CD4-positive, alpha-beta T cell (primary cell): ENCODE measurements at regions not wholly inside any gene's neighbourhood (a gene's known extent, or its start where the extent isn't known, plus 50 kb on each side); places are given as distances from the start of the nearest gene placed in this dataset.

Source experiments
- ATAC-seq: fragments of 200-7000 bp; cut with Tn5 transposase; one replicate; pipeline ENCODE4 v1.10.0; 2022; ENCODE audit warnings: mild to moderate bottlenecking; ENCODE audit not compliant: poor library complexity
- CTCF ChIA-PET: fragments of 350-600 bp; sonication (Branson Sonifier 250); formaldehyde crosslinking; loops from one replicate; lab custom pipeline; 2021; ENCODE audit warnings: antibody characterized with exemption, inconsistent platforms; lab: Charles Lee
- POLR2A ChIA-PET: fragments of 350-600 bp; sonication (Branson Sonifier 250); formaldehyde crosslinking; loops from one replicate; lab custom pipeline; 2021; ENCODE audit warnings: antibody characterized with exemption, inconsistent platforms; lab: Charles Lee
- DNase-seq, 14 experiments: peaks; one replicate each; pipeline ENCODE4 v3.0.0-alpha.2; 2013 to 2020; ENCODE audit warnings: mixed read lengths in 2 of 14
- H3K27ac ChIP-seq, 2 donors: one replicate each; pipeline versions ENCODE4 v1.5.1 to v1.7.0; 2013; ENCODE audit warnings: low read length in 2 of 2, low read depth in 1 of 2, mild to moderate bottlenecking in 1 of 2
- H3K27me3 ChIP-seq, 2 experiments: 1 replicate in 1 of 2; 2 replicates in 1 of 2; pipeline versions ENCODE4 v1.6.1 to v1.7.0; 2013; ENCODE audit warnings: low read length in 2 of 2, control low read depth in 1 of 2, mild to moderate bottlenecking in 1 of 2, moderate library complexity in 1 of 2; ENCODE audit not compliant: insufficient read depth in 2 of 2, control insufficient read depth in 1 of 2
- H3K36me3 ChIP-seq: one replicate; pipeline ENCODE4 v1.6.1; 2013; ENCODE audit warnings: low read length, control low read depth; ENCODE audit not compliant: insufficient read depth
- H3K4me1 ChIP-seq: one replicate; pipeline ENCODE4 v1.6.1; 2013; ENCODE audit warnings: low read length, control low read depth; ENCODE audit not compliant: insufficient read depth
- H3K4me3 ChIP-seq: one replicate; pipeline ENCODE4 v1.5.1; 2013; ENCODE audit warnings: mild to moderate bottlenecking, low read length, moderate library complexity
- H3K9me3 ChIP-seq, 2 experiments: 1 replicate in 1 of 2; 2 replicates in 1 of 2; pipeline versions ENCODE4 v1.6.1 to v1.7.0; 2013; ENCODE audit warnings: low read length in 2 of 2, mild to moderate bottlenecking in 2 of 2, control low read depth in 1 of 2, moderate library complexity in 1 of 2; ENCODE audit not compliant: control insufficient read depth in 1 of 2, insufficient read depth in 1 of 2
- H3K27ac Mint-ChIP-seq: one replicate; pipeline ENCODE4 v1.8.0; 2020; ENCODE audit warnings: mixed read lengths
- H3K27me3 Mint-ChIP-seq: one replicate; pipeline ENCODE4 v1.8.0; 2021; ENCODE audit warnings: mixed read lengths
- H3K36me3 Mint-ChIP-seq: one replicate; pipeline ENCODE4 v1.8.0; 2021; ENCODE audit warnings: low read depth, mixed read lengths
- H3K4me1 Mint-ChIP-seq: one replicate; pipeline ENCODE4 v1.8.0; 2021; ENCODE audit warnings: low read depth, mixed read lengths
- H3K4me3 Mint-ChIP-seq: one replicate; pipeline ENCODE4 v1.8.0; 2020; ENCODE audit warnings: mild to moderate bottlenecking, mixed read lengths
- H3K9me3 Mint-ChIP-seq: one replicate; pipeline ENCODE4 v1.8.0; 2020; ENCODE audit warnings: mixed read lengths
- intact Hi-C, 2 experiments: fragments of 100-400 bp; cut with DNase I in 1 of 2; cut with micrococcal nuclease in 1 of 2; formaldehyde crosslinking; loops; one replicate each; pipeline versions ENCODE4 v1.15.1 to v1.9.0; 2023 to 2025; cut with DNase I, micrococcal nuclease
- TF ChIP-seq, protein P1 (sequence below): fragments of 200-600 bp; IDR thresholded peaks from one replicate; pipeline ENCODE4 v1.8.0; 2022; ENCODE audit warnings: antibody characterized with exemption, mild to moderate bottlenecking

DNA sequence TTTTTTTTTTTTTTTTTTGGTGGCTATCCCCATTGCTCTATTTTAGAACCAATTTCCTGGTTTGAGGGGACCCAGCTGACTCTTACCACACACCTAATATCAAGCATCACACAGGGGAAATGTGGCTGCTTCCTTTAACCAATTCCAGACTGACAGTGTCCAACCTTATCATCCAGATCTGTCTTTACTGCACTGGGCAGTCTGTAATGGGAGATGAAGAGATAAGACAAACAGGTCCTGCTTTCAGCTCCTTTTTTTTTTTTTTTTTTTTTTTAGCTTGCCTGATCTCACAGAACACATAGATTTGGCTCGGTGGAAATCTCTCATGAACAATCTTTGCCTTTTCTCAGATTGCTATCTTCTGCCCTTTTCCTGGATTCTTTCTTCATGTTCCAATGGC, 198.8 kb upstream of the TYRP1 start:
- Histone ChIP-seq H3K36me3 (no peaks in the 10 kb centered on the region), H3K4me3 (no peak overlapping the region), H3K27me3 (no peaks in the 10 kb centered on the region), H3K9me3 (no peaks in the 10 kb centered on the region), H3K4me1 (no peaks in the 10 kb centered on the region), H3K27ac (no peak overlapping the region)
- DNase-seq (no peak), ATAC-seq (no peak)
- Mint-ChIP-seq H3K27me3 (no peaks in the 10 kb centered on the region), H3K9me3 (peaks cover 8% of the 10 kb centered on the region), H3K27ac (no peak overlapping the region), H3K4me3 (no peak overlapping the region), H3K36me3 (no peaks in the 10 kb centered on the region), H3K4me1 (no peaks in the 10 kb centered on the region)
- intact Hi-C loops: no loop called here
- ChIA-PET CTCF (no interaction called here), POLR2A (no interaction called here)
- TF ChIP-seq, protein P1, sequence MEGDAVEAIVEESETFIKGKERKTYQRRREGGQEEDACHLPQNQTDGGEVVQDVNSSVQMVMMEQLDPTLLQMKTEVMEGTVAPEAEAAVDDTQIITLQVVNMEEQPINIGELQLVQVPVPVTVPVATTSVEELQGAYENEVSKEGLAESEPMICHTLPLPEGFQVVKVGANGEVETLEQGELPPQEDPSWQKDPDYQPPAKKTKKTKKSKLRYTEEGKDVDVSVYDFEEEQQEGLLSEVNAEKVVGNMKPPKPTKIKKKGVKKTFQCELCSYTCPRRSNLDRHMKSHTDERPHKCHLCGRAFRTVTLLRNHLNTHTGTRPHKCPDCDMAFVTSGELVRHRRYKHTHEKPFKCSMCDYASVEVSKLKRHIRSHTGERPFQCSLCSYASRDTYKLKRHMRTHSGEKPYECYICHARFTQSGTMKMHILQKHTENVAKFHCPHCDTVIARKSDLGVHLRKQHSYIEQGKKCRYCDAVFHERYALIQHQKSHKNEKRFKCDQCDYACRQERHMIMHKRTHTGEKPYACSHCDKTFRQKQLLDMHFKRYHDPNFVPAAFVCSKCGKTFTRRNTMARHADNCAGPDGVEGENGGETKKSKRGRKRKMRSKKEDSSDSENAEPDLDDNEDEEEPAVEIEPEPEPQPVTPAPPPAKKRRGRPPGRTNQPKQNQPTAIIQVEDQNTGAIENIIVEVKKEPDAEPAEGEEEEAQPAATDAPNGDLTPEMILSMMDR: no peak

DNA sequence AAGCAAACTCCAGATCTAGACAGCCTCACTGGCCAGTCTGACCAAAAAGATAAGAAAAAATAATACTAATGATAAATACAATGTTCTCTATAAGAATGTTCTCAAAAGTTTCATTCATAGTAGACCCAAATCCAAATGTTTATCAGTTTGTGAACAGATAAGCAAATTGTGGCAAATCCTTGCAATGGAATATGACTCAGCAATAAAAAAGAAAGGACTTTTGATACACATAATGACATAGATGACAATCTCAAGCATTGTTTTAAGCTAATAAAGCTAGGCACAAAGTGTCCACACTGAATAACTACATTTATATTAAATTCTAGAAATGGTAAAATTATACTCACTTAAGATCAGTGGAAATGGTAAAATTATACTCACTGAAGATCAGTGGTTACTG, 195.4 kb upstream of the TYRP1 start:
- Histone ChIP-seq H3K4me1 (no peaks in the 10 kb centered on the region), H3K9me3 (peaks cover 0 to 3% of the 10 kb centered on the region in 2 experiments), H3K27me3 (no peaks in the 10 kb centered on the region), H3K36me3 (no peaks in the 10 kb centered on the region), H3K4me3 (no peak overlapping the region), H3K27ac (no peak overlapping the region)
- DNase-seq: no peak
- Mint-ChIP-seq H3K9me3 (peaks cover 6% of the 10 kb centered on the region), H3K4me1 (no peaks in the 10 kb centered on the region), H3K27ac (no peak overlapping the region), H3K4me3 (no peak overlapping the region), H3K36me3 (no peaks in the 10 kb centered on the region), H3K27me3 (no peaks in the 10 kb centered on the region)
- no peak for ATAC-seq
- TF ChIP-seq, protein P1: no peak
- ChIA-PET CTCF (no interaction called here), POLR2A (no interaction called here)
- intact Hi-C loops: no loop called here

DNA sequence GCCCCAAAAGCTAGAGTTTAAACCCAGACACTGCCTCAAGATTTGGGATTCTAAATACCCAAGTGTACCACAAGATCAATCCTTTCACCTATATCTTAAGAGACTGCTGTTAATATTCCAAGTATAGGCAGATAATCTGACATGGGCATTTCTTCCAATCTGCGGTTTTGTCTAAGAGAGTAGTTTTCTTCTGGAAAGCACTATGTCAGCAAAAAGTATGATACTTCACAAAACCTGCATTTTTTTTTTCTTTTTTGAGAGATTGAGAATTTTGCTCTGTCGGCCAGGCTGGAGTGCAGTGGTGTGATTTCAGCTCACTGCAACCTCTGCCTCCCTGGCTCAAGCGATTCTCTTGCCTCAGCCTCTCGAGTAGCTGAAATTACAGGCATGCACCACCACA, 190.7 kb upstream of the TYRP1 start:
- no peaks in the 10 kb centered on the region for H3K36me3 ChIP-seq
- Mint-ChIP-seq H3K9me3 (peaks cover 7% of the 10 kb centered on the region), H3K27me3 (no peaks in the 10 kb centered on the region), H3K36me3 (no peaks in the 10 kb centered on the region), H3K27ac (no peak overlapping the region), H3K4me1 (no peaks in the 10 kb centered on the region), H3K4me3 (no peak overlapping the region)
- no peaks in the 10 kb centered on the region for H3K27me3 ChIP-seq
- no peak overlapping the region for H3K4me3 ChIP-seq
- no peaks in the 10 kb centered on the region for H3K4me1 ChIP-seq
- no peak overlapping the region for H3K27ac ChIP-seq
- peaks cover 0 to 5% of the 10 kb centered on the region in 2 experiments for H3K9me3 ChIP-seq
- ATAC-seq: no peak
- no peak for DNase-seq
- ChIA-PET POLR2A (no interaction called here), CTCF (no interaction called here)
- TF ChIP-seq, protein P1: no peak
- intact Hi-C loops: no loop called here
